ENCODE measurements at regions not wholly inside any gene's neighbourhood (a gene's known extent, or its start where the extent isn't known, plus 50 kb on each side); places are given as distances from the start of the nearest gene placed in this dataset.
"Not testable (repeated sequence)": the region's sequence is repeated elsewhere in the genome, so short reads cannot be mapped to it uniquely, and the experiment has no call there.

DNA sequence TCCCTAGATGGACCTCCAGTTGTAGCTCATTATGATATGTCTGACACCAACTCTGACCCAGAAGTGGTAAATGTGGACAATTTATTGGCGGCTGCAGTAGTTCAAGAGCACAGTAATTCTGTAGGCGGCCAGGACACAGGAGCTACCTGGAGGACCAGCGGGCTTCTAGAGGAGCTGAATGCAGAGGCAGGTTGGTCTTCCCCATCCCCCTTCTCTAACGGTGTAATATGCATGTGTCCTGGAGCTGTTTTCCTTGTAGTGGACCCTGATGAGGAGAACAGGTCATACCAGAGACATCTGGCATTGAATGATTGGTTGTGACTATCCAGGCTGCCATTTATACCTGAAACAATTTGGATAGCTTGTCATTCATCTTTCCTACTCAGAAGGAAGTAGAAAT is 135.8 kb downstream of the HAUS1 start:
- Histone ChIP-seq H3K9me3 (replicated peaks; ENCODE audit: control insufficient read depth, insufficient read depth, low read length) (no peaks in the 10 kb centered on the region), H3K27me3 (ENCODE audit: control insufficient read depth in 2 of 2, insufficient read depth in 2 of 2, low read length in 2 of 2) (no peaks in the 10 kb centered on the region), H3K9me1 (replicated peaks; ENCODE audit: control insufficient read depth, extremely low read depth, insufficient read depth, low read length) (no peaks in the 10 kb centered on the region), H3K4me3 (replicated peaks in 1 of 3; ENCODE audit: insufficient read depth in 1 of 3, low read depth in 1 of 3, low read length in 3 of 3) (no peak overlapping the region), H4K20me1 (replicated peaks; ENCODE audit: control insufficient read depth, extremely low read depth, insufficient read depth, low read length) (no peaks in the 10 kb centered on the region), H3K9ac (replicated peaks; ENCODE audit: extremely low read depth, insufficient read depth, low read length) (no peak overlapping the region), H2AFZ (ENCODE audit: low read depth, low read length) (no peak overlapping the region), H3K79me2 (ENCODE audit: control insufficient read depth, insufficient read depth, low read length) (peaks cover 5% of the 10 kb centered on the region), H3K4me2 (ENCODE audit: insufficient read depth, low read length) (no peak overlapping the region), H3K4me1 (ENCODE audit: control insufficient read depth, extremely low read depth, insufficient read depth, low read length) (no peaks in the 10 kb centered on the region), H3K27ac (ENCODE audit: insufficient read depth, low read depth, low read length) (no peak overlapping the region), H3K36me3 (ENCODE audit: control insufficient read depth in 2 of 2, extremely low read depth in 1 of 2, insufficient read depth in 2 of 2, low read length in 2 of 2) (no peaks in the 10 kb centered on the region)
- BruUV-seq (replicated peaks), result no TSS peak
- DNase-seq (ENCODE audit: low read depth, low spot score) (no peak), FAIRE-seq (peak; percentile 67)
- dilution Hi-C loops (cut with MboI; ENCODE audit: extremely low pct_ligation_motif_present, low sequenced_read_pairs) (no loop called here), intact Hi-C loops (cut with micrococcal nuclease) (no loop called here)
- CTCF ChIA-PET, result interaction anchor here (0.9 to 2.1 kb wide), 5 partner anchors 10 to 418 kb away, joined by 3 to 6 read pairs (median 4); no protein-coding TSS in a partner anchor
- POLR2A ChIA-PET, result no interaction called here
- TF ChIP-seq GATA2 (IDR thresholded peaks at IDR 0.05; ENCODE audit: insufficient read depth, insufficient read length, low read depth, low read length) (no peak), FOS (IDR thresholded peaks at IDR 0.05; ENCODE audit: borderline replicate concordance, insufficient read depth, low read length) (no peak), POLR2AphosphoS5 (IDR thresholded peaks at IDR 0.05; ENCODE audit: insufficient read depth, low read depth, low read length) (no peak), MYC (IDR thresholded peaks at IDR 0.05; ENCODE audit: low read depth, low read length) (no peak), EZH2 (IDR thresholded peaks at IDR 0.05; ENCODE audit: borderline replicate concordance, low read depth, low read length, severe bottlenecking) (no peak), POLR2A (IDR thresholded peaks at IDR 0.05; ENCODE audit: low read depth, low read length) (no peak), JUN (IDR thresholded peaks at IDR 0.05; ENCODE audit: borderline replicate concordance, insufficient read depth, insufficient read length, low read depth) (no peak)
- TF ChIP-seq, protein P1, sequence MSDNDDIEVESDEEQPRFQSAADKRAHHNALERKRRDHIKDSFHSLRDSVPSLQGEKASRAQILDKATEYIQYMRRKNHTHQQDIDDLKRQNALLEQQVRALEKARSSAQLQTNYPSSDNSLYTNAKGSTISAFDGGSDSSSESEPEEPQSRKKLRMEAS (IDR thresholded peaks at IDR 0.05; ENCODE audit: insufficient read depth, insufficient read length), result no peak
- TF ChIP-seq, protein P2, sequence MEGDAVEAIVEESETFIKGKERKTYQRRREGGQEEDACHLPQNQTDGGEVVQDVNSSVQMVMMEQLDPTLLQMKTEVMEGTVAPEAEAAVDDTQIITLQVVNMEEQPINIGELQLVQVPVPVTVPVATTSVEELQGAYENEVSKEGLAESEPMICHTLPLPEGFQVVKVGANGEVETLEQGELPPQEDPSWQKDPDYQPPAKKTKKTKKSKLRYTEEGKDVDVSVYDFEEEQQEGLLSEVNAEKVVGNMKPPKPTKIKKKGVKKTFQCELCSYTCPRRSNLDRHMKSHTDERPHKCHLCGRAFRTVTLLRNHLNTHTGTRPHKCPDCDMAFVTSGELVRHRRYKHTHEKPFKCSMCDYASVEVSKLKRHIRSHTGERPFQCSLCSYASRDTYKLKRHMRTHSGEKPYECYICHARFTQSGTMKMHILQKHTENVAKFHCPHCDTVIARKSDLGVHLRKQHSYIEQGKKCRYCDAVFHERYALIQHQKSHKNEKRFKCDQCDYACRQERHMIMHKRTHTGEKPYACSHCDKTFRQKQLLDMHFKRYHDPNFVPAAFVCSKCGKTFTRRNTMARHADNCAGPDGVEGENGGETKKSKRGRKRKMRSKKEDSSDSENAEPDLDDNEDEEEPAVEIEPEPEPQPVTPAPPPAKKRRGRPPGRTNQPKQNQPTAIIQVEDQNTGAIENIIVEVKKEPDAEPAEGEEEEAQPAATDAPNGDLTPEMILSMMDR (IDR thresholded peaks at IDR 0.05; ENCODE audit: extremely low read depth in 1 of 2, insufficient read depth in 1 of 2, low read depth in 1 of 2, low read length in 2 of 2), result no peak

DNA sequence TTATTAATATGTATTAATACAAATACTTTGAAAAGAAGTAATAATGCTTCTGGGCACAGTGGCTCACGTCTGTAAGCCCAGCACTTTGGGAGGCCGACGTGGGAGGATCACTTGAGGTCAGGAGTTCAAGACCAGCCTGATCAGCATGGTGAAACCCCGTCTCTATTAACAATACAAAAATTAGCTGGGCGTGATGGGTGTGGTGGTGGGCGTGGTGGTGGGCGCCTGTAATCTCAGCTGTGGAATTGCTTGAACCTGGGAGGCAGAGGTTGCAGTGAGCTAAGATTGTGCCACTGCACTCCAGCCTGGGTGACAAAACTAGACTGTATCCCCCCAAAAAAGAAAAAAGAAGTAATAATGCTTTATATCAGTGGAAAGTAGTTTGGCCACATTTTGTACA is 137.2 kb downstream of the HAUS1 start:
- H3K9me3 ChIP-seq (replicated peaks; ENCODE audit: control insufficient read depth, insufficient read depth, low read length); H3K4me3 ChIP-seq (replicated peaks in 1 of 3; ENCODE audit: insufficient read depth in 1 of 3, low read depth in 1 of 3, low read length in 3 of 3); H2AFZ ChIP-seq (ENCODE audit: low read depth, low read length); BruUV-seq (replicated peaks); FAIRE-seq; H3K79me2 ChIP-seq (ENCODE audit: control insufficient read depth, insufficient read depth, low read length); H3K9me1 ChIP-seq (replicated peaks; ENCODE audit: control insufficient read depth, extremely low read depth, insufficient read depth, low read length); H3K27ac ChIP-seq (ENCODE audit: insufficient read depth, low read depth, low read length); H3K9ac ChIP-seq (replicated peaks; ENCODE audit: extremely low read depth, insufficient read depth, low read length); H3K4me2 ChIP-seq (ENCODE audit: insufficient read depth, low read length); intact Hi-C loops (cut with micrococcal nuclease); H3K36me3 ChIP-seq (ENCODE audit: control insufficient read depth in 2 of 2, extremely low read depth in 1 of 2, insufficient read depth in 2 of 2, low read length in 2 of 2); POLR2A ChIA-PET; H3K4me1 ChIP-seq (ENCODE audit: control insufficient read depth, extremely low read depth, insufficient read depth, low read length); H4K20me1 ChIP-seq (replicated peaks; ENCODE audit: control insufficient read depth, extremely low read depth, insufficient read depth, low read length); DNase-seq (ENCODE audit: low read depth, low spot score); H3K27me3 ChIP-seq (ENCODE audit: control insufficient read depth in 2 of 2, insufficient read depth in 2 of 2, low read length in 2 of 2); dilution Hi-C loops (cut with MboI; ENCODE audit: extremely low pct_ligation_motif_present, low sequenced_read_pairs): not testable (repeated sequence)
- CTCF ChIA-PET, result interaction anchor here (1.3 to 2.1 kb wide), 2 partner anchors 16 to 417 kb away, joined by 3 to 5 read pairs; no protein-coding TSS in a partner anchor
